SK-N-SH treated with all-trans-retinoic acid at 6 μM for 48 hours (cell line): ENCODE measurements at regions not wholly inside any gene's neighbourhood (a gene's known extent, or its start where the extent isn't known, plus 50 kb on each side); places are given as distances from the start of the nearest gene placed in this dataset.
A peak's percentile ranks its signal among the peaks of the same experiment; 100 is the strongest.

ENCODE experiments used
- ATAC-seq: fragments of 200-7000 bp; cut with Tn5 transposase; 3 replicates; pipeline ENCODE4 v1.9.1; 2020; ENCODE audit warnings: mild to moderate bottlenecking, moderate library complexity
- ARNTL ChIP-seq: fragments of 450-650 bp; formaldehyde crosslinking; IDR thresholded peaks from 2 replicates; pipeline ENCODE4 v1.5.0; 2020; ENCODE audit warnings: low read depth, mild to moderate bottlenecking, moderate library complexity, borderline replicate concordance
- BACH2 ChIP-seq: fragments of 250-450 bp; sonication (Bioruptor Pico); IDR thresholded peaks from 2 replicates; pipeline ENCODE4 v1.9.0; 2021; ENCODE audit warnings: mild to moderate bottlenecking, borderline replicate concordance
- CSDC2 ChIP-seq: fragments of 250-450 bp; sonication (Bioruptor Pico); IDR thresholded peaks from 2 replicates; pipeline ENCODE4 v1.5.0; 2020; ENCODE audit warnings: mild to moderate bottlenecking, moderate library complexity
- GLIS3 ChIP-seq: fragments of 250-450 bp; sonication (Bioruptor Pico); IDR thresholded peaks from 2 replicates; pipeline ENCODE4 v1.5.0; 2020; ENCODE audit warnings: mild to moderate bottlenecking, moderate library complexity
- ISL1 ChIP-seq: fragments of 250-450 bp; sonication (Bioruptor Pico); IDR thresholded peaks from 2 replicates; pipeline ENCODE4 v2.1.2; 2022; ENCODE audit warnings: mild to moderate bottlenecking, moderate library complexity
- RARB ChIP-seq: fragments of 250-450 bp; sonication (Bioruptor Pico); IDR thresholded peaks from 2 replicates; pipeline ENCODE4 v1.8.0; 2021; ENCODE audit warnings: mild to moderate bottlenecking, moderate library complexity
- SNAI2 ChIP-seq: fragments of 250-450 bp; sonication (Bioruptor Pico); IDR thresholded peaks from 2 replicates; pipeline ENCODE4 v1.5.0; 2020; ENCODE audit warnings: mild to moderate bottlenecking, moderate library complexity
- TCF4 ChIP-seq: fragments of 250-450 bp; sonication (Bioruptor Pico); IDR thresholded peaks from 2 replicates; pipeline ENCODE4 v1.8.0; 2021; ENCODE audit warnings: mild to moderate bottlenecking, moderate library complexity, borderline replicate concordance
- TOX ChIP-seq: fragments of 250-450 bp; sonication (Bioruptor Pico); IDR thresholded peaks from 2 replicates; pipeline ENCODE4 v1.8.0; 2021; ENCODE audit warnings: mild to moderate bottlenecking, moderate library complexity, borderline replicate concordance
- ZFP30 ChIP-seq: fragments of 450-650 bp; formaldehyde crosslinking; IDR thresholded peaks from 2 replicates; pipeline ENCODE4 v1.5.0; 2022; ENCODE audit warnings: mild to moderate bottlenecking, moderate library complexity
- ZNF565 ChIP-seq: fragments of 450-650 bp; formaldehyde crosslinking; conservative IDR thresholded peaks from 2 replicates; pipeline ENCODE4 v1.5.0; 2020; ENCODE audit warnings: low read depth, mild to moderate bottlenecking, moderate library complexity
- ZNF70 ChIP-seq: fragments of 450-650 bp; formaldehyde crosslinking; IDR thresholded peaks from 2 replicates; pipeline ENCODE4 v1.5.0; 2020; ENCODE audit warnings: mild to moderate bottlenecking, moderate library complexity
- TF ChIP-seq, protein P1 (sequence below): fragments of 250-450 bp; sonication (Bioruptor Pico); IDR thresholded peaks from 2 replicates; pipeline ENCODE4 v1.5.1; 2020; ENCODE audit warnings: low read depth, mild to moderate bottlenecking, moderate library complexity
- TF ChIP-seq, protein P2 (sequence below): fragments of 250-450 bp; sonication (Bioruptor Pico); IDR thresholded peaks from 2 replicates; pipeline ENCODE4 v1.8.0; 2020; ENCODE audit warnings: mild to moderate bottlenecking, moderate library complexity, borderline replicate concordance
- TF ChIP-seq, protein P3 (sequence below): fragments of 250-450 bp; sonication (Bioruptor Pico); IDR thresholded peaks from 2 replicates; pipeline ENCODE4 v1.8.0; 2021; ENCODE audit warnings: low read depth, mild to moderate bottlenecking, moderate library complexity, borderline replicate concordance
- TF ChIP-seq, protein P4 (sequence below): fragments of 250-450 bp; sonication (Bioruptor Pico); IDR thresholded peaks from 2 replicates; pipeline ENCODE4 v1.5.0; 2020; ENCODE audit warnings: mild to moderate bottlenecking, moderate library complexity
- TF ChIP-seq, protein P5 (sequence below): fragments of 250-450 bp; sonication (Bioruptor Pico); IDR thresholded peaks from 2 replicates; pipeline ENCODE4 v1.5.1; 2021; ENCODE audit warnings: mild to moderate bottlenecking, moderate library complexity

DNA sequence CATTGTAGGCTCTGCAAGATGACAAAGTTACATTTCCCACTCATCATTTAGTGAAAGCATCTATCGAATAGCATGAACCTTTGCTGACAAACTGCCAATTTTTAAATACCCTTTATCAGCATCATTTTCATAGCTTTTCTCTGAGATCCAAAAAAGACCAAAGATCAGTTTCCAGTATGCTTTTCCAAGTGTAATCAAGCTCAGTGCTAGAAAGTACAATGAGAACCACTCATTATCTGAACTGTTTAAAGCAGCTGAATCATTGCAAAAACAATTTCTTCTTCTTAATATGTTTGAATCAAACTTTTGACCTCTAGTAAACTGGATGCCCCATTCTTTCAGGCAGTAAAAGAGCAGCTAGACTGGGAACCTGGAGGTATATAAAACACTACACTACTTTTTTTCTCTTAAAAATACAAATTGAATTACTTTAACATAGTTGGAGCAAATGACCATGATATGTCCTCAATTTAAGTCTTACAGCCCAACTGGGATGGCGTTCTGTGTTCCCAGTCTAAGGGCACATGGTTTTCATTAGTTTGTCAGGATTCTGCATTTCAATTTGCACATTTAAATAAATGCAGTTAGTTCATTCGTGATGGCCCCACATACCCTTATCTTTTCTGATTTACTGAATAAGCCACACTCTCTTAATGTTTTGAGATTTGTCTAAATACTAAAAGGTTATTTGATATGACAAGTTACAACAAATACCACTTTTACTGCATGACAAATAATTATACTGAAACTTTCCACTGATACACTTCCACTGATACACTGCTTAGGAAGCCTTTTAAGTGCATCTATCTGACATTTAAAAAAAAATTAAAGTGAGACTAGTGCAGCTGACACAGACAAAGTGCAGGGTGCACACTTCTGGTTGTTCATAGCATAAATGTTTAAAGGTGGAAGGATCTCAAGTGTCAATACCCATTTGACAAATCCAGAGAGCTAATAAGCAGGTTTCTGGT lies 146.0 kb upstream of the FRMD4B start:
- TF ChIP-seq ISL1 (CRISPR knock-in tag) = peak; percentile 37; the same call in 1 of the 2 replicates
- TF ChIP-seq, protein P1, sequence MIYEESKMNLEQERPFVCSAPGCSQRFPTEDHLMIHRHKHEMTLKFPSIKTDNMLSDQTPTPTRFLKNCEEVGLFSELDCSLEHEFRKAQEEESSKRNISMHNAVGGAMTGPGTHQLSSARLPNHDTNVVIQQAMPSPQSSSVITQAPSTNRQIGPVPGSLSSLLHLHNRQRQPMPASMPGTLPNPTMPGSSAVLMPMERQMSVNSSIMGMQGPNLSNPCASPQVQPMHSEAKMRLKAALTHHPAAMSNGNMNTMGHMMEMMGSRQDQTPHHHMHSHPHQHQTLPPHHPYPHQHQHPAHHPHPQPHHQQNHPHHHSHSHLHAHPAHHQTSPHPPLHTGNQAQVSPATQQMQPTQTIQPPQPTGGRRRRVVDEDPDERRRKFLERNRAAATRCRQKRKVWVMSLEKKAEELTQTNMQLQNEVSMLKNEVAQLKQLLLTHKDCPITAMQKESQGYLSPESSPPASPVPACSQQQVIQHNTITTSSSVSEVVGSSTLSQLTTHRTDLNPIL (CRISPR knock-in tag) = no peak
- no peak for TF ChIP-seq TOX
- no peak for TF ChIP-seq RARB (CRISPR knock-in tag)
- peak; percentile 26; the same call in 1 of the 3 replicates for ATAC-seq

DNA sequence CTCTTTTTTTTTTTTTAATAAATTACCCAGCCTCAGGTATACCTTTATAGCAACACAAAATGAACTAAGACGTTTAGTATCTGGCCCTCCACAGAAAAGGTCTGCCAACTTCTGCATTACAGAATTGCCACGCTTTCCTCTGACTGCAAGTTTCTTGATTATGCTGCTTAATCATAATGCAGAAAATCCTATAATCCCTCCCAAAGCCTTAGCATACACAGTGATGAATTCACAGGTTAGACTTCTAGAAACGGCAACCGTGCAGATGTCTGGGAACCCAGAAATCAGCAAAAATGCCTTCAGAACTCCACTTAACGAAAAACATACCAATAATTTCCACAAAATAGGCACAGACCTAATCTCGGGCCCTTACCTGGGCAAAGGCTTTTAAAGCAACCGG lies 144.7 kb upstream of the FRMD4B start:
- no peak for ATAC-seq
- TF ChIP-seq SNAI2 (no peak), BACH2 (CRISPR knock-in tag) (no peak), TCF4 (CRISPR knock-in tag) (no peak), ISL1 (CRISPR knock-in tag) (no peak), ZNF70 (CRISPR knock-in tag) (no peak), ARNTL (CRISPR knock-in tag) (no peak), ZFP30 (CRISPR knock-in tag) (no peak), CSDC2 (CRISPR knock-in tag) (no peak), TOX (no peak), GLIS3 (no peak)
- TF ChIP-seq, protein P2, sequence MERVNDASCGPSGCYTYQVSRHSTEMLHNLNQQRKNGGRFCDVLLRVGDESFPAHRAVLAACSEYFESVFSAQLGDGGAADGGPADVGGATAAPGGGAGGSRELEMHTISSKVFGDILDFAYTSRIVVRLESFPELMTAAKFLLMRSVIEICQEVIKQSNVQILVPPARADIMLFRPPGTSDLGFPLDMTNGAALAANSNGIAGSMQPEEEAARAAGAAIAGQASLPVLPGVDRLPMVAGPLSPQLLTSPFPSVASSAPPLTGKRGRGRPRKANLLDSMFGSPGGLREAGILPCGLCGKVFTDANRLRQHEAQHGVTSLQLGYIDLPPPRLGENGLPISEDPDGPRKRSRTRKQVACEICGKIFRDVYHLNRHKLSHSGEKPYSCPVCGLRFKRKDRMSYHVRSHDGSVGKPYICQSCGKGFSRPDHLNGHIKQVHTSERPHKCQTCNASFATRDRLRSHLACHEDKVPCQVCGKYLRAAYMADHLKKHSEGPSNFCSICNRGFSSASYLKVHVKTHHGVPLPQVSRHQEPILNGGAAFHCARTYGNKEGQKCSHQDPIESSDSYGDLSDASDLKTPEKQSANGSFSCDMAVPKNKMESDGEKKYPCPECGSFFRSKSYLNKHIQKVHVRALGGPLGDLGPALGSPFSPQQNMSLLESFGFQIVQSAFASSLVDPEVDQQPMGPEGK = no peak

DNA sequence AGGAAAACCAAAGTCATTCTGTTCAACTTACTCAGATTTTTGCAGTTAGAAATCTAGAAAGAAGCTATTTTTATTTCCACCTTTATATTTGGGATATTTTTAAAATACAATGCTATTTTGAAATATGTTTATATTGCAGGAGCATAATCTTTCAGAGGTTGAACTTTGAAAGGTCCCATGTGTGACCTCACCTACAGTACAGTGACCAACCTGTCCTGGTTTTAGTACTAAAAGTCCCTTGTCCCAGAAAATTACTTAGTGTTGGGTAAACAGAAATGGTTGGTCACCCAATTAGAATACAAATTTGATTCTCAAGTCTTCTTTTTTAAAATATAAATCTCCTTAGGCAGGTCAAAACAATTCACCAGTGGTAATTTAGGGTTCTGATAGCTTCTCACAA lies 141.6 kb upstream of the FRMD4B start:
- no peak for ATAC-seq
- TF ChIP-seq ISL1 (CRISPR knock-in tag) (no peak), CSDC2 (CRISPR knock-in tag) (no peak), ZNF565 (CRISPR knock-in tag) (no peak), RARB (CRISPR knock-in tag) (no peak), BACH2 (CRISPR knock-in tag) (no peak), TOX (no peak), ARNTL (CRISPR knock-in tag) (no peak)
- TF ChIP-seq, protein P3, sequence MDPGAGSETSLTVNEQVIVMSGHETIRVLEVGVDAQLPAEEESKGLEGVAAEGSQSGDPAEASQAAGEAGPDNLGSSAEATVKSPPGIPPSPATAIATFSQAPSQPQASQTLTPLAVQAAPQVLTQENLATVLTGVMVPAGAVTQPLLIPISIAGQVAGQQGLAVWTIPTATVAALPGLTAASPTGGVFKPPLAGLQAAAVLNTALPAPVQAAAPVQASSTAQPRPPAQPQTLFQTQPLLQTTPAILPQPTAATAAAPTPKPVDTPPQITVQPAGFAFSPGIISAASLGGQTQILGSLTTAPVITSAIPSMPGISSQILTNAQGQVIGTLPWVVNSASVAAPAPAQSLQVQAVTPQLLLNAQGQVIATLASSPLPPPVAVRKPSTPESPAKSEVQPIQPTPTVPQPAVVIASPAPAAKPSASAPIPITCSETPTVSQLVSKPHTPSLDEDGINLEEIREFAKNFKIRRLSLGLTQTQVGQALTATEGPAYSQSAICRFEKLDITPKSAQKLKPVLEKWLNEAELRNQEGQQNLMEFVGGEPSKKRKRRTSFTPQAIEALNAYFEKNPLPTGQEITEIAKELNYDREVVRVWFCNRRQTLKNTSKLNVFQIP = no peak
- TF ChIP-seq, protein P4, sequence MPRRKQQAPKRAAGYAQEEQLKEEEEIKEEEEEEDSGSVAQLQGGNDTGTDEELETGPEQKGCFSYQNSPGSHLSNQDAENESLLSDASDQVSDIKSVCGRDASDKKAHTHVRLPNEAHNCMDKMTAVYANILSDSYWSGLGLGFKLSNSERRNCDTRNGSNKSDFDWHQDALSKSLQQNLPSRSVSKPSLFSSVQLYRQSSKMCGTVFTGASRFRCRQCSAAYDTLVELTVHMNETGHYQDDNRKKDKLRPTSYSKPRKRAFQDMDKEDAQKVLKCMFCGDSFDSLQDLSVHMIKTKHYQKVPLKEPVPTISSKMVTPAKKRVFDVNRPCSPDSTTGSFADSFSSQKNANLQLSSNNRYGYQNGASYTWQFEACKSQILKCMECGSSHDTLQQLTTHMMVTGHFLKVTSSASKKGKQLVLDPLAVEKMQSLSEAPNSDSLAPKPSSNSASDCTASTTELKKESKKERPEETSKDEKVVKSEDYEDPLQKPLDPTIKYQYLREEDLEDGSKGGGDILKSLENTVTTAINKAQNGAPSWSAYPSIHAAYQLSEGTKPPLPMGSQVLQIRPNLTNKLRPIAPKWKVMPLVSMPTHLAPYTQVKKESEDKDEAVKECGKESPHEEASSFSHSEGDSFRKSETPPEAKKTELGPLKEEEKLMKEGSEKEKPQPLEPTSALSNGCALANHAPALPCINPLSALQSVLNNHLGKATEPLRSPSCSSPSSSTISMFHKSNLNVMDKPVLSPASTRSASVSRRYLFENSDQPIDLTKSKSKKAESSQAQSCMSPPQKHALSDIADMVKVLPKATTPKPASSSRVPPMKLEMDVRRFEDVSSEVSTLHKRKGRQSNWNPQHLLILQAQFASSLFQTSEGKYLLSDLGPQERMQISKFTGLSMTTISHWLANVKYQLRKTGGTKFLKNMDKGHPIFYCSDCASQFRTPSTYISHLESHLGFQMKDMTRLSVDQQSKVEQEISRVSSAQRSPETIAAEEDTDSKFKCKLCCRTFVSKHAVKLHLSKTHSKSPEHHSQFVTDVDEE (CRISPR knock-in tag) = no peak
- TF ChIP-seq, protein P5, sequence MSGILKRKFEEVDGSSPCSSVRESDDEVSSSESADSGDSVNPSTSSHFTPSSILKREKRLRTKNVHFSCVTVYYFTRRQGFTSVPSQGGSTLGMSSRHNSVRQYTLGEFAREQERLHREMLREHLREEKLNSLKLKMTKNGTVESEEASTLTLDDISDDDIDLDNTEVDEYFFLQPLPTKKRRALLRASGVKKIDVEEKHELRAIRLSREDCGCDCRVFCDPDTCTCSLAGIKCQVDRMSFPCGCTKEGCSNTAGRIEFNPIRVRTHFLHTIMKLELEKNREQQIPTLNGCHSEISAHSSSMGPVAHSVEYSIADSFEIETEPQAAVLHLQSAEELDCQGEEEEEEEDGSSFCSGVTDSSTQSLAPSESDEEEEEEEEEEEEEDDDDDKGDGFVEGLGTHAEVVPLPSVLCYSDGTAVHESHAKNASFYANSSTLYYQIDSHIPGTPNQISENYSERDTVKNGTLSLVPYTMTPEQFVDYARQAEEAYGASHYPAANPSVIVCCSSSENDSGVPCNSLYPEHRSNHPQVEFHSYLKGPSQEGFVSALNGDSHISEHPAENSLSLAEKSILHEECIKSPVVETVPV (CRISPR knock-in tag) = no peak
- TF ChIP-seq, all 23 proteins: peak for 0

DNA sequence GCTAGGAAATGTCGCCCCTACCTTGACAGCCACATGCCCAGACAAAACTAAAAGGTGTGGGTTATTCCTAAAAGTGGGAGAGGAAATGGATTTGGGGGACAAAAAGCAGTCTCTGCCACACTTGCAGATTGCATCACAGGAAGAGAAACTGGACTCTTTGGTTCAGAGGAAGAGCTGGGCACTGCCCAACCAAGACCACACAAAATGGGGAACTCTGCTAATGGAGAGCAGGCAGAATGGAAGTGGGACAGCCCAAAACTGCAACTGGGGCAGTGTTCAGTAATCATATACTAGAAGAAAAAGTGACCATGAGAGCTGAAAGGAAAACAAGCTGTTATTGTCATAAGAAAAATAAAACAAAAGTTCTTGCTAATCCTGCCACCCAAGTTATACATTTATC lies 138.9 kb upstream of the FRMD4B start:
- no peak for ATAC-seq
- TF ChIP-seq, protein P3 = no peak
